Stimulated activated CD4-positive, alpha-beta T cell treated with anti-CD3 and anti-CD28 coated beads, Interleukin-12 subunit alpha, Interleukin-12 subunit beta, amount 100 ng/mL, for 24 hours (primary cell): ENCODE measurements at regions not wholly inside any gene's neighbourhood (a gene's known extent, or its start where the extent isn't known, plus 50 kb on each side); places are given as distances from the start of the nearest gene placed in this dataset.

Source experiments
- DNase-seq, 2 experiments: peaks; one replicate each; pipeline ENCODE4 v3.0.0-alpha.2; 2020; ENCODE audit warnings: low read depth in 2 of 2

- no peak for DNase-seq
These were observed 322.8 kb upstream of the POU3F3 start for GRCh38 chr2:104531122-104531521.

- no peak for DNase-seq
These were observed 316.8 kb upstream of the POU3F3 start for GRCh38 chr2:104537116-104537515.

GRCh38 chr2:104538077-104538476 is 315.8 kb upstream of the POU3F3 start:
- no peak for DNase-seq

GRCh38 chr2:104539649-104540048 is 314.3 kb upstream of the POU3F3 start:
- no peak for DNase-seq

- DNase-seq = no peak
These were observed 308.9 kb upstream of the POU3F3 start for GRCh38 chr2:104545055-104545454.

- no peak for DNase-seq
These were observed 307.4 kb upstream of the POU3F3 start for GRCh38 chr2:104546537-104546936.

GRCh38 chr2:104547221-104547620 is 306.7 kb upstream of the POU3F3 start:
- DNase-seq = no peak

GRCh38 chr2:104561251-104561650 is 292.7 kb upstream of the POU3F3 start:
- no peak for DNase-seq

- DNase-seq = no peak
These were observed 291.4 kb upstream of the POU3F3 start for GRCh38 chr2:104562537-104562936.

- DNase-seq = no peak
These were observed 290.4 kb upstream of the POU3F3 start for GRCh38 chr2:104563398-104563996.

GRCh38 chr2:104568247-104568646 is 285.7 kb upstream of the POU3F3 start:
- DNase-seq = no peak

GRCh38 chr2:104570259-104570658 is 283.7 kb upstream of the POU3F3 start:
- DNase-seq = no peak

GRCh38 chr2:104572834-104573233 is 281.1 kb upstream of the POU3F3 start:
- DNase-seq = no peak

GRCh38 chr2:104574367-104574766 is 279.5 kb upstream of the POU3F3 start:
- no peak for DNase-seq

- no peak for DNase-seq
These were observed 276.8 kb upstream of the POU3F3 start for GRCh38 chr2:104577143-104577542.

GRCh38 chr2:104582471-104582870 is 271.4 kb upstream of the POU3F3 start:
- DNase-seq = no peak

- no peak for DNase-seq
These were observed 270.1 kb upstream of the POU3F3 start for GRCh38 chr2:104583811-104584210.

- no peak for DNase-seq
These were observed 269.5 kb upstream of the POU3F3 start for GRCh38 chr2:104584393-104584792.

GRCh38 chr2:104595576-104595975 is 258.3 kb upstream of the POU3F3 start:
- no peak for DNase-seq

GRCh38 chr2:104597942-104598341 is 256.0 kb upstream of the POU3F3 start:
- DNase-seq = no peak

GRCh38 chr2:104598636-104599035 is 255.3 kb upstream of the POU3F3 start:
- no peak for DNase-seq

GRCh38 chr2:104599787-104600510 is 254.0 kb upstream of the POU3F3 start:
- no peak for DNase-seq

GRCh38 chr2:104606056-104606455 is 247.9 kb upstream of the POU3F3 start:
- no peak for DNase-seq

GRCh38 chr2:104616856-104617255 is 237.1 kb upstream of the POU3F3 start:
- no peak for DNase-seq
